A172 (cell line): ENCODE measurements at regions not wholly inside any gene's neighbourhood (a gene's known extent, or its start where the extent isn't known, plus 50 kb on each side); places are given as distances from the start of the nearest gene placed in this dataset.

Experiments used
- DNase-seq: peaks from one replicate; pipeline ENCODE4 v3.0.0-alpha.2; 2015; ENCODE audit warnings: low spot score

DNA sequence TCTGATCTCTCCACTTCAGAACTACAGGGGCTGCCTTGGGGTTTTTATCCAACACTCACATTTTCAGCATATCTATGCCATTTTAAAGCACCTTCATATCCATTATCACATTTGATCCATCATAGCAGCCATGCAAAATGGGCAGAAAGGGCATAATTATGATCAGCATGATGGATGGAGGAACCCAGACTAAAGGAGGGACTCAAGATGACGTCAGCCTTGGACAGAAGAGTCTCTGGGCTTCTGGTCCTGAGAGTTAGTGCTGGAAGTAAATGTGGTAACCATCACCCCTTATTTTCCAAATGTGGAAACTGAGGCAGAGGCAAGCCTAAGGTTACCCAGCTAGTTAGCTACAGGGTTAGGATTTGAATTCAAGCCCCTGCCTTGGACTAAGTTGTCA lies 273.1 kb downstream of the DRD1 start:
- DNase-seq = no peak

DNA sequence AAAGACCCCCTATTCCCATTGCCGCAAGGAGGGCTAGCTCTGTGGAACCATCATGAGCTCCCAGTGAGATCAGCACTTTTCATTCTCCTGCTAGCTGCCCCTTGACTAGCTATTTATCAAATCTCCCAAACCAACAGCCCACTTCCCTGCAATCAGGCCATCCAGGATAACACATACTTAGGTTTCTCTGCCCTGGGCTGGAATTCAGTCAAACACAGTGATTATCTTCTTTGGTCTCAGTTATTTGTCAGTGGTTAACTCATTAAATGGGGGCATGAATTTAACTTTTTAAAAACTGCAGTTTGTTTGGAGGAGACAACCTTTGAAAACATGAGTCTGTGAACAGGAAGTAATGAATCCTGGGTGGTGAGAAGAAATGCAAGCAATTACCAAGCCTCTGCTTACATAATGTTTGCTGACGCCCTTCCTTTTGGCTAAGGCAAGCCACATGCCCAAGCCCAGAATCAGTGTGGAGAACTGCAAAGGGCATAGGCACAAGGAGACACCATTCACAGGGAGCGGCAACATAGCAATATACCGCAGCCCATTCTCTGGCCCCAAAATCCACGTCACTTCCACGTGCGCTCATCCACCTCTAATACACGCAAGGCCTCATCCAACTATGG lies 275.0 kb downstream of the DRD1 start:
- DNase-seq = no peak

DNA sequence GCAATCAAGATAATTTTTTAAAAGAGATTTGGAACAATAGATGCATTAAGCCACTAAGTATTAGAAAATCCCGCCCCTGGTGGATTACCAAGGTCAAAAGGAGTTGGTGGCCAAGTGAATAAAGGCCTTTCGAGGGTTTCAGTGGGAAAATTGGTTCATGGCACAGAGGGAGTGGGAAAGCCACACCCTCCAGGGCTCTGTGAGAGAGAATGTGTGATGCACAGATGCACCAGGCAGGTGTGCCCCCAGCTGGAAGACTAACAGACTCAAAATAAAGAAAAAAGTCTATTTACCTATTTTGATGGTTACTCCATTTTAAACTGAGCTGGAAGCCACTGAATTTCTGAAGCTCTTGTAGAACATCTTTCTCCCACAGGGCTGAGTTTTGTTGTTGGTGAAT lies 278.0 kb downstream of the DRD1 start:
- no peak for DNase-seq

DNA sequence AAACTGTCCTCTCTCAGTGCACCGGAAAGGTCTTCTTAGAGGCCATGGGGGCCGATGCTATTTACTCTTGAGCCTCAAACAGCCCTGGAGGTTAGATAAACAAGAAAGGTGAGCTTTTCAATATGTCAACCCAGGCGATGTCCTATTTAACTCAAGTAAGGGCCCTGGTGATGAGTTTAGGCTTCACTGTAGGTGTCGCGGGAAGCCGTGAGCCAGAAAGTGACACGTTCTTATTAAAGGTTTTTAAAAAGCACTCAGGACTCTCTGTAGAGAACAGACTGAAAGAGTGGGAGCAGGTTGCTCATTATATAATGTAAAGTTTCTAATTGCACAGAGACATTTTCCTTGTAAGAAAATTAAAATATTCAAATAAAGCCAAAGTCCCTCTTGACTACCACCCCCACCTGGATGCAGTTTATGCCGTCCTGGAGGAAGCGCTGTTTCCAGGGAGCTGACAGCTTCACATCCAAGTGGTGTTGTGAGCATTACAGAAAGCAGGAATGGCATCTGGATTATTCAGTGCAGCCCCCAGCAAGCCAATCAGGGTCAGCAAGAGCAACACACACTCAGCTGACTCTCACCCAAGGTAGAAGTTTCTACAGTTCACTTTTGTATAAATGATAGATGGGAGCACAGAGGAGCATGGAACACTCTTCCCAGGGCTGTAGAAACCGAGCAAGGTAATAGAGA lies 280.3 kb downstream of the DRD1 start:
- no peak for DNase-seq

DNA sequence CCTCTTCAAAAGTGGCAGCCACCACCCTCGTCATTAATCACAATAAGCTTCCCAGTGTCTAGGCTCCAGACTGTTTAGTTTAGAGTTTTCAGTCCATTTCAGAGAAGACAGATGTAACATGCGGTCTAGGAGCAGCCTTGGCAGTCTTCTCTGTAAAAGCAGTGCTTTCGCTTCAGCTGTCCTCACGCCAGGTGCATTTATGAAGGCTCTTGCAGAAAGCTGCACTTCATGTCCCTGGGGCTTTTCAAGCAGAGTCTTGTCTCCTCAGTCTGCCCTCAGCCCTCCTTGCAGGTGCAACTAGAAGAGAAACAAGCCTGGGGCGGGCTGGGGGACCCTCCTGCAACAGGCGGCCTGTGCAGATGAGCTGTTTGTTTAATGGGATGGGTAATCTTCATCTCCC lies 281.9 kb downstream of the DRD1 start:
- no peak for DNase-seq

DNA sequence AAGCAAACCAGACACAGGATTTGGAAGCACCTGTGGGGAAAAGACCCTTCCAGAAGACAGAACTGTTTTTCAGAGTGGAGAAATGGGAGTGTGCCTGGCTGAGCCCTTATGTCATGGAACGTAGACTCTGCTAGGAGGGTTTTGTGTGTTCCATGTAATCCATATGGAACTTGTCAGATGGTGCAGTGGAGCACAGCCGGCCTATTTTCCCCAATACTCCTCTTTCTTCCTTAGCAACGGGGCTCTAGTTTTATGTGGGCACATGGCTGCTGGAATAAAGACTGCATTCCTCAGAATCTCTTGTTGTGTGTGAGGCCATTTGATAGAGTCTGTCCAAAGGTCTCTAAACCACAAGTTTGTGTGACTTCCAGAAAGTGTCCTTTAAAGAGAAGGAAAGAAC lies 284.0 kb downstream of the DRD1 start:
- no peak for DNase-seq

DNA sequence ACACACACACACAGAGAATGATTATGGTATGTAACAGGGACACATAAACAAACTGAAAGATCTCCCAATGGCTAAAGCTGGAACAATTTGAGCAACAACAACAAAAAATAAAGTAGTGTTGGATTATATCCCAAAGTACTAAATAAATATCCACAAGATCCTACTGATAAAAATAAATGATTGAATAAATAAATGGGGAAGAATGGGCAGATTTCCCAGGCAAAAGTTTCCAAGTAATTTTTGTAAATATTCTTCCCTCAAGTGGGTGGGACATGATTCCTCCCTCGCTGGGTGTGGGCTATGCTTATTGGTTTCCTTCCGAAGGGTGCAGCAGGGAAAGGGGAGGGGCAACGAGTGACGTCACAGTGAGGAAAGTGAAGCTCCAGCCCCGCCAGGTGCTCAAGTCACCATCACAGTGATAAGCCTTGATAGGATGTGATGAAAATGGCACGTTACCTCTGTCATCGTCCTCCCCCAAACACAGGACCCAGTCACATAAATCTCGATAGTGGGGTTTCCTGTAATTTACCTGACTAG lies 295.3 kb downstream of the DRD1 start:
- DNase-seq = no peak

DNA sequence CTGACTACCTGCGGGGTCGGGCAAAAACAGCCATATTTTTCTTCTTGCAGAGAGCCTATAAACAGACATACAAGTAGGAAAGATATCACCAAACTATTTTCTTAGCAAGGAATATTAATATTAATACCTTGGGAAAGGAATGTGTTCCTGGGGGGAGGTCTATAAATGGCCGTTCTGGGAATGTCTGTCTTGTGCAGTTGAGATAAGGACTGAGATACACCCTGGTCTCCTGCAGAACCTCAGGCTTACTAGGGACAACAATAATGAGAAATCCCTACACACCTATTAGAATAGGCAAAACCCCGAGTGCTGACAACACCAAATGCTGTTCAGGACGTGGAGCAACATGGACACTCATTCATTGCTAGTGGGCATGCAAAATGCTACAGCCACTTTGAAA lies 297.2 kb downstream of the DRD1 start:
- DNase-seq = no peak

DNA sequence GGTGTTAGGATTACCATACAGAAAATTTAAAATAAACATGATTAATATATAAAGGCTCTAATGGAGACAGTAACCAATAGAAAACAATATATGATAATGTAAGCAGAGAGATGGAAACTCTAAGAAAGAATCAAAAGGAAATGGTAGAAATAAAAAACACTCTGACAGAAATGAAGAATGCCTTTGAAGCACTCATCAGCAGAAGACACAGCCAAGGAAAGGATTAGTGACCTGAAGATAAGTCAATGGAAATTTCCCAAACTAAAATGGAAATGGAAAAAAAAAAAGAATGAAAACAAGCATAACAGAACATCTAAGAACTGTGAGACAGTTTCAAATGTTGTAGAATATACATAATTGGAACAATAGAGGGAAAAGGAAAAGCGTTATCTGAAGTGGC lies 302.6 kb downstream of the DRD1 start:
- DNase-seq = no peak

DNA sequence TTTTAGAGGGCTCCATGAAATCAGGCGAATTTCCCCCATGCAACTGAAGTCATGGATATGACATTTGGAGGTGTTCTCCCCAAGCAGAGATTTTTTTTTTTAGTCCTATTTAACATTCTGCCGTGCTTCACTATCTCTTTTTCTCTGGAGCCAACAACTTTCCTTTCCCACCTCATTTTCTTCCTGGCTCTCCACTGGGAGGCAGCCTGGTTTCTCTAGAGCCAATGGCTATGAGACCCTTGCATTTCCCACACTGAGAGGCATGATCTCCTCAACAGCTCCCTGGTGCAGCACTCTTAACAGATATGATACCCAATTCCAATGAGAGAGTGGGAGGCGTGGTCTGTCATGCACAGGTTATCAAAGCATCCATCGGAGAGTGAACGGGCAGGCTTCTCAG lies 310.8 kb downstream of the DRD1 start:
- DNase-seq = no peak

DNA sequence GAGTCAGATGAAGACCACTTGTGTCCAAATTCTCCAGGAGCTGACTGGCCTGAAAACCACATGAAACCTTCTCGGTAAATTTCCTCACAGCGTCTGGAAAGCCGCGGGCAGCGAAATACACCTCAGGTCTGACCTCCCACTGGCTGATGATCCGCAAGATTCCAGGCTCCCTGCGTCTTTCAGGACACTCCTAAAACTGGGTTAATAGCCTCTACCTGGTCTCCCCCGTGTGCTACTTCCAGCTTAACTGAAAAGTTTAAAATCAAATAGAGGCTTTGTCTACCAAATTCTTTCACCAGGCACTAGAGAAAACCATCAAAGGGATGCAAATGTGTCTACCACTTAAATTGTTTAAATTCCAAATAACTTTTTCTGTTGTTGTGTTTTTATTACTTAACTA lies 312.6 kb downstream of the DRD1 start:
- DNase-seq = no peak

DNA sequence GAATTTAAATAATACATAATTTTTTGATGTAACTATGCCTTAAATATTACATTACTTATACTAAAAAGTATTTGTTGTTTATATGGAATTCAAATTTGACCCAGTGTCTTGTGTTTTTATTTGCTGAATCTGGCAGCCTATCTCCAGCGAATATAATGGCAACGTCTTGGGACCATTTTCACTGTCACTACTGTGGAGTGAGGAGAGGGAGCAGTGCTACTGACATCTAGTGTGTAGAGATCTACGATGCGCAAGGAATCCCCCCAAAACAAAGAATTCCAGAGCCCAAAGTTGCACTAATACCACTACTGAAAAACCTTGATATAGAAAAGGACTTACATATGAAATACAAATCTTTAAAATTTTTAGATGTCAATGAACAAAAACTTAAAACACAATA lies 314.4 kb downstream of the DRD1 start:
- no peak for DNase-seq

DNA sequence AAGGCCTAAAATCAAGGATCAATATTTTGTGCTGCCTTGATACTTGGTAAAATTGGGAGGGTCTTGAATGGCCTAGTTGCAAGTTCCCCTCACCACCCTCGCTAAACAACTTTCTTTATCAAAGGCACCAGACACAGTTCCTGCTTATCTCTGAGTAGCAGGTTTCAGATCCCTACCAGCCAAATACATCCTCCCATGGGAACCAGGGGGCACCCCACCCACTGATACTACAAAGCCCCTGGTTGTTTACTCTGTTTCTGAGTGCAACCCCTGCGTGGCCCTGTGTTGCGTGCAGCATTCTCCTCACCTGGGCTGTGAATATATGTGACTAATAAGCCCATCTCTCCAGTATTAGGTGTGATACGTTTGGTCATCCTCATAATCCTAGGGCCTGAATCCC lies 314.9 kb downstream of the DRD1 start:
- no peak for DNase-seq

DNA sequence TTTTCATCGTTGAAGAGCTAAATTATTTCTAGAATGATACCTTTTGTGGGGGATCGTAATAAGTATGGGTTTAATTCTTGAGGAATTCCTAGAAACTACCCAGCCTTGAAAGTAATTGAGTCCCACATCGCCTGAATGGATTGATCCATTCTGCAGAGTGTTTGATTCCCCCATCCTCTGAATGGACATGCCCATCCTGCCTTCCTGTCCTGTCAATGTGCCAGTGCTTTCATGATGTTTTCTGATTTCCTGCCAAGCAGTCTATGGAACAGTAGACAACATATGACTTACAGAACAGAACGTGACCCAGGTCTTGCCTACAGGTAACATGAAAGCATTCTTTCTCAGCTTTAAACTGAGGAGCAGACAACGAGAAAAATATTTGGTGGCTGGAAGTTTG lies 319.2 kb downstream of the DRD1 start:
- DNase-seq = no peak

DNA sequence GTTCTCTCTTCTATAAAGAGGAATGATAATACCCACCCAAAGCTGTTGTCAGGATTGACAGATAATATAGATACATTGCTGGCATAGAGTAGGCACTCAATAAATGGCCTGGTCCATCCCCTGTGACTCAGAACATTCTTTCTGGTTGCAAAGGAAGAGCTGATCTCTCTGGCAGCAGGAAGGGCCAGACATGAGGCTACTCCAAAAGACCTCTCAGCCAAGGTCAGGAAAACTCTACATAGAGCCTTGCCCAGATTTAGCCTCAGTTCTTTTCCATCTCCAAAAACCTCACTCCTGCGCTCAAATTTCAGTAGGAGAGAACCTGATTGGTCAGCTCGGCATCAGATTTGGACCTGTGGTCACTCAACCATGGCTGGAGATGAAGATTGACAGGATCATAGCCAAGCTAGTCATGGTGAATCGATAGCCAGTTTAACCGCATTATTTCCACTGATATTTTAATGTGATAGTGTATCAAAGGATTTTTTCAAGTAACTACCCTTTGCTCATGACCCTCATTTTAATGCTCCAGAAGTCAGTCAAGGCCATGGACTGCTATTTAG lies 319.6 kb downstream of the DRD1 start:
- no peak for DNase-seq

DNA sequence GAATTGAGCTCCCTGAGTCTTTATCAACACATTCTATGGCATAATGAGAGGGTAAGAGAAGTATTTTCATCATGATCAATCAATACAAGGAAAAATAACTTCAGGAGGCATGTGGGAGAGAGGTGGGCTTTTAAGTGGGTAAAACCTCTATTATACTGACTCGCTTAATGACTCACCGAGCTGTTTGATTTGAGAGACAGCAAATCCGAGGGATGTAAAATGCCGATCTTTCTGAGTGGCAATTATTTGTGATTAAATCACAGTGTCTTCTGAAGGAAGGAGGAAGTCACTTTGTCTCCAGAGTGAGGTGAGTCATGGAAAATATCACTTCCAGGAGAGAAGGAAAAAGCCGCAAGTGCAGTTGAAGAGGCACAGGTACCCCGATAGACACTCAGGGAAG lies 320.4 kb downstream of the DRD1 start:
- DNase-seq = no peak

DNA sequence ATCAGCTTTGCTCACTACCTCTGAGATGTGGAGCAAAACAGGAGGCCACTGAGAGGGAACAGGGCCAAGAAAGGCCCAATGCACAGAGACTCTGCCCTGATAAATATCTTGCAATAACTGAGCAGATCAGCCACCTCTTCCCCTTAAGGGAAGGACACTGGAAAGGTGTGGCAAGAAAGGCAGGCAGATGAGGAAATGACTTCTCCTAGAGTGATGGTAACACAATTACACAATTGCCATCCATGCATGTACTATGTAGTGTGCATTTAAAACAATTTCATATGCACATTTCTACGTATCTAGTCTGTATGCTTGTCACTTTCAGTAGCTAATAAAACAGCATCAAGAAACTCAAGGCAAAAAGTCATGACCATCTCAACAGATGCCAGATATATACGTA lies 322.5 kb downstream of the DRD1 start:
- DNase-seq = no peak

DNA sequence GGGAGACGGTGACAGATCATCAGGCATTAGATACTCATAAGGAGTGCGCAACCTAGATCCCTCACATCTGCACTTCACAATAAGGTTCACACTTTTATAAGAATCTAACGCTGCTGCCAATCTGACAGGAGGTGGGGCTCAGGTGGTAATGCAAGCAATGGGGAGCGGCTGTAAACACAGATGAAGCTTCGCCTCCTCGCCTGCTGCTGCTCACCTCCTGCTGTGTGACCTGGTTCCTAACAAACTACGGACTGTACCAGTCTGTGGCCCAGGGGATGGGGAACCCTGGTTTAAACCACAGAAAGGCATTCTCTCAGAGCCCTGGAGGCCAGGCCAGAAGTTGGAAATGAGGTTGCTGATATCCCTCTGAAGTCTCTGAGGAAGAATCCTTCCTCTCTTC lies 323.6 kb downstream of the DRD1 start:
- DNase-seq = no peak

DNA sequence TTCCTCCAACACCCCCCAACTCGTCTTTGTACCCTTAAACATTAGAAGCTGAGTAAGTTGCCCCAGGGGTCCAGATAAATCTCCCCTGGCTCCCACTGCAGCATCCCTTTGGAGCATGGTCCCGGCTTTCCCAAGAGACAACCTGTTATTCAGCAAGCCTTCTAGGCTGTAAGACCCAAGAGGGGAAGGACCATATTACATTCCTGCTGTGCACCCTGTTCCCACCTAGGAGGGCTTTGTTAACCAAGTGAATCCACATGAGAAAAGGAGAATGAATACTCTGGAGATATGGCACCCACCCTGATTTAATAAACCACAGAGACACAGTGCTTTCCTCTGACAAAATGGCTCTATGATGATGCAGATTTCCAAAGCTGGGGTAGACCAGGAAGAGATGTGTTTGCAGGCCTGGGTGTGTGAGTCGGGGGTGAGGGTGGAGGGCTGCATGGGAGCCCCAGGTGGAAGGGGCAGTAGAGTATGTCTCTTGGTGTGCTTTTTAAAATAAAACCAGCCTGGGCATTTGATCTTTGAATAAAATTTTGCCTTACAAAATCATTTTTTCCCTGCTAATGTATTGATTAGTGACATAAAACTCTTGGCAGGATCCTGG lies 325.2 kb downstream of the DRD1 start:
- no peak for DNase-seq

DNA sequence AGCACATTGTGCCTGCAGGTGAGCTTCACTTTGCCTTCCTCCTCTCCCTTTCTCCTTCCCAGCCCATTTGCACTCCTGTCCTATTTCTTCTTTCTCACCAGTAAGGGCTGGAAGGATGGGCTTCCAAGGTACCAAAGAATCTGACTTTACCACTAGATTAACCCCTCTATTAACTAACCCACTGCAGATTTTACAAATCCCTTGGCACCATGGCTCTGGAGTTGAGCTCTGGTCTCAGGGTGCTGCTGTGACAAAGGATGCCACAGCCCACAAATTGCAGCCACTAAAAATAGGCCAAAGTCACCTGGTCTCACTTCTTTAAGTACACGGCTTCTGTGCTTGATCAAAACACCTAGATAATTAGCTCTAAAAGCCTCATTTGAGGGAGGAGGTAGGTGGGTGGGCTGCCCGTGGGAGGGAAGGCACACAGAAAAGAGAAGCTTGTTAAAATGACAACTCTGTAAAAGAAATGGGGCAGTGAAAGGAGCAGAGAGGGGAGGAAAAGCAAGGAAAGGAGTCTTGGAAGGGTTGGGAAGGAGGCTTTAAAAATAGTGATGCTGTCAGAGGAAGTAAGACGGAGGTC lies 327.4 kb downstream of the DRD1 start:
- DNase-seq = no peak

DNA sequence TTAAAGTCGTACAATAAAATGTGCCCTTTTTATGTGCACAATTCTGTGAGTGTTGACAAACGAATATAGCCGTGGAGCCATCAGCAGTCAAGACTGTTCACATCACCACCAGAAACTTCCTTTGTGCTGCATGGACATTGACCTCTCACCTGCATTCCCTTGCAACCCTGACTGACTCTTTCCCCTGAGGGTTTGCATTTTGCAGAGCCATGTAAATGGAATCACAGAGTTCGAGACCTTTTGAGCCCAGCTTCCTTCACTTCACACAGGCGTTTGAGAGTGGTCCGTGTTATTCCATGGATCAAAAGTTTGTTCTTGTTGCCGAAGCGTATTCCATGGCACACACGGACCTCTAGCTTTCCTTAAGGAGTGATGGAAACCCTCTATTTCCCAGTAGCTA lies 328.2 kb downstream of the DRD1 start:
- DNase-seq = no peak

DNA sequence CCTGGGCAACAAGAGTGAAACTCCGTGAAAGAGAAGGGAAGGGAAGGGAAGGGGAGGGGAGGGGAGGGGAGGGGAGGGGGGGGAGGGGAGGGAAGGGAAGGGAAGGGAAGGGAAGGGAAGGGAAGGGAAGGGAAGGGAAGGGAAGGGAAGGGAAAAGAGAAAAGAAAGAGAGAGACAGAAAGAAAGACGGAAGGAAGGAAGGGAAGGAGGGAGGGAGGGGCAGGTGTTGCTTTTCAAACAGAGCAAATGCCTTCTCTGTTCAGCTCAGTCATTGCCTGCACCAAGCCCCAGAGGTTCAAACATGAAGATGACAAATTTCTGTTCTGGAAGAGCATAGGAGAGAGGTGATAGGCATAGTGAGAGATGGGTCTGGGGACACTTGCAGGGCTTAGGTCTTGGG lies 330.0 kb downstream of the DRD1 start:
- no peak for DNase-seq
